ENCODE measurements at regions not wholly inside any gene's neighbourhood (a gene's known extent, or its start where the extent isn't known, plus 50 kb on each side); places are given as distances from the start of the nearest gene placed in this dataset.

DNA sequence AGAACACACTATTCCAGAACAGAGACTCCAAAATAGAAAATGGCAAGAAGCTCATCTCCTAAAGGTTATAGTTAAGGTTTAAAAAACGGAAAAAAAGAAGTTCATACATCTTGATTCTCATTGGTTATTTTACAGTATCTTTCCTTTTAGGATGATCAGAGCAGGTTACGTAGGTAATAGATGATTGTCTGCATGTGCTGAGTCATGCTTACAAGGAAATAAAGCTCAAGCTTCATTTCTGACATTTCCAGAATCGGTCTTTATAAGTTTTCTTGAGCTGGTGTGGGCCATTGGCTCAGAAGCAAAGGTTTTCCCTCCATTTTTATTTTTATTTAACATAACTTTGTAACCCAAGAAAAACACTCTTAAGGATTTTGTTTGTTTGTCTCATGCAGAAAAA, 1030.3 kb upstream of the CDH8 start:
- H3K4me1 Mint-ChIP-seq, result no peaks in the 10 kb centered on the region
- no peaks in the 10 kb centered on the region for H3K36me3 Mint-ChIP-seq
- H3K27me3 Mint-ChIP-seq (ENCODE audit: low read depth), result no peaks in the 10 kb centered on the region
- no peak for DNase-seq (ENCODE audit: low spot score in 2 of 2, unreplicated experiment in 2 of 2)
- H3K4me3 Mint-ChIP-seq, result no peak overlapping the region
- H3K27ac Mint-ChIP-seq, result no peak overlapping the region
- peaks cover 6% of the 10 kb centered on the region for H3K9me3 Mint-ChIP-seq
- TF ChIP-seq, protein P1, sequence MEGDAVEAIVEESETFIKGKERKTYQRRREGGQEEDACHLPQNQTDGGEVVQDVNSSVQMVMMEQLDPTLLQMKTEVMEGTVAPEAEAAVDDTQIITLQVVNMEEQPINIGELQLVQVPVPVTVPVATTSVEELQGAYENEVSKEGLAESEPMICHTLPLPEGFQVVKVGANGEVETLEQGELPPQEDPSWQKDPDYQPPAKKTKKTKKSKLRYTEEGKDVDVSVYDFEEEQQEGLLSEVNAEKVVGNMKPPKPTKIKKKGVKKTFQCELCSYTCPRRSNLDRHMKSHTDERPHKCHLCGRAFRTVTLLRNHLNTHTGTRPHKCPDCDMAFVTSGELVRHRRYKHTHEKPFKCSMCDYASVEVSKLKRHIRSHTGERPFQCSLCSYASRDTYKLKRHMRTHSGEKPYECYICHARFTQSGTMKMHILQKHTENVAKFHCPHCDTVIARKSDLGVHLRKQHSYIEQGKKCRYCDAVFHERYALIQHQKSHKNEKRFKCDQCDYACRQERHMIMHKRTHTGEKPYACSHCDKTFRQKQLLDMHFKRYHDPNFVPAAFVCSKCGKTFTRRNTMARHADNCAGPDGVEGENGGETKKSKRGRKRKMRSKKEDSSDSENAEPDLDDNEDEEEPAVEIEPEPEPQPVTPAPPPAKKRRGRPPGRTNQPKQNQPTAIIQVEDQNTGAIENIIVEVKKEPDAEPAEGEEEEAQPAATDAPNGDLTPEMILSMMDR (IDR thresholded peaks at IDR 0.05; ENCODE audit: unreplicated experiment), result no peak

DNA sequence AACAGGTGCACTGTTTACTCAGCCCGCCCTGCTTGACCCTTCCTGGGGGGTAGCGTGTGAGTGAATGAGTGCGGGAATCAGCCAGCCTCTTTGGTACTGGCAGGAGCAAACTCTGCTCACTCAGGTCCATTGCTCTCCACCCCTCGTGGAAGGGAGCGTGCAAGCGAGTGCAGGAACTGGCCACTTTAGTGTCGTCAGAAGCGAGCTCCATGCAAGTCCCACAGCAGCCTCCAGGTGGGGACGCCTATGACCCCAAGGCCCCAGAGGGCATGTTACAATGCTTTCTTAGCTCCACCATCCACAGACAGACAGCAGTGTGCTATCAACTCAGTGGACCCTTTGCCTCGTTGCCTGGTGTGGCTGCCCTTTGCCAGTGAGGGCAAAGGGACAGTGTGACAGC, 1025.1 kb upstream of the CDH8 start:
- no peak overlapping the region for H3K4me3 Mint-ChIP-seq
- no peaks in the 10 kb centered on the region for H3K4me1 Mint-ChIP-seq
- no peaks in the 10 kb centered on the region for H3K36me3 Mint-ChIP-seq
- no peaks in the 10 kb centered on the region for H3K9me3 Mint-ChIP-seq
- H3K27ac Mint-ChIP-seq, result no peak overlapping the region
- no peak for DNase-seq (ENCODE audit: low spot score in 2 of 2, unreplicated experiment in 2 of 2)
- TF ChIP-seq, protein P1 (IDR thresholded peaks at IDR 0.05; ENCODE audit: unreplicated experiment), result no peak
- no peaks in the 10 kb centered on the region for H3K27me3 Mint-ChIP-seq (ENCODE audit: low read depth)

GRCh38 chr16:63059676-63060075, 1023.4 kb upstream of the CDH8 start:
- Mint-ChIP-seq H3K36me3 (no peaks in the 10 kb centered on the region), H3K4me1 (no peaks in the 10 kb centered on the region), H3K4me3 (no peak overlapping the region), H3K9me3 (no peaks in the 10 kb centered on the region), H3K27ac (no peak overlapping the region), H3K27me3 (ENCODE audit: low read depth) (no peaks in the 10 kb centered on the region)
- no peak for DNase-seq (ENCODE audit: low spot score in 2 of 2, unreplicated experiment in 2 of 2)
- TF ChIP-seq, protein P1 (IDR thresholded peaks at IDR 0.05; ENCODE audit: unreplicated experiment), result no peak

DNA sequence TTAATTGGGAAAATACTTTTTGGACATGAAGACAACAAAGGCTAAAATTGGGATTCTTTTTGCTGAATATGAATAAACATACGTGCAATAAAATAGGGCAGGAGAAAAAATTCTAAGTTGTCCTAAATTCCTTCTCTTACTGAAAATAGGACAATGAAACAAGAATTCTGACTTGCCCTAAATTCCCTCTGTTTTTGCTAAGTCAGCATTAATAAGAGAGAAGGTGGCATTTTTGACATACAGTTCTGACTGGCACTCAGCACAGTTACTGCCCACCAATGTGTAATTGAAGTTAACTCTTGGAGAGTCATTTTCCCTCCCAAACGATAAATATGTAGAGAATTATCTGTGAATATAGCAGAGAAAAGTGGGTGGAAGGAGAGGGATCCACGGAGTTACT, 1021.1 kb upstream of the CDH8 start:
- H3K27ac Mint-ChIP-seq, result no peak overlapping the region
- H3K4me1 Mint-ChIP-seq, result no peaks in the 10 kb centered on the region
- H3K9me3 Mint-ChIP-seq, result no peaks in the 10 kb centered on the region
- H3K36me3 Mint-ChIP-seq, result no peaks in the 10 kb centered on the region
- H3K27me3 Mint-ChIP-seq (ENCODE audit: low read depth), result no peaks in the 10 kb centered on the region
- TF ChIP-seq, protein P1 (IDR thresholded peaks at IDR 0.05; ENCODE audit: unreplicated experiment), result no peak
- DNase-seq (ENCODE audit: low spot score in 2 of 2, unreplicated experiment in 2 of 2), result no peak
- no peak overlapping the region for H3K4me3 Mint-ChIP-seq

GRCh38 chr16:63050391-63050790, 1014.2 kb upstream of the CDH8 start:
- Mint-ChIP-seq H3K9me3 (no peaks in the 10 kb centered on the region), H3K27me3 (ENCODE audit: low read depth) (no peaks in the 10 kb centered on the region), H3K27ac (no peak overlapping the region), H3K36me3 (no peaks in the 10 kb centered on the region), H3K4me1 (no peaks in the 10 kb centered on the region), H3K4me3 (no peak overlapping the region)
- TF ChIP-seq, protein P1 (IDR thresholded peaks at IDR 0.05; ENCODE audit: unreplicated experiment), result no peak
- no peak for DNase-seq (ENCODE audit: low spot score in 2 of 2, unreplicated experiment in 2 of 2)

Data from mesothelial cell of epicardium (in vitro differentiated cells).